ENCODE measurements at regions not wholly inside any gene's neighbourhood (a gene's known extent, or its start where the extent isn't known, plus 50 kb on each side); places are given as distances from the start of the nearest gene placed in this dataset.

GRCh38 chr14:97264516-97265230, 467.5 kb downstream of the VRK1 start:
- no peak overlapping the region for H3K27ac ChIP-seq
- ATAC-seq (ENCODE audit: insufficient number of reproducible peaks, low FRiP score, low read depth): no peak
- no peaks in the 10 kb centered on the region for H3K27me3 ChIP-seq (replicated peaks; ENCODE audit: insufficient read depth)
- H3K4me3 ChIP-seq: no peak overlapping the region
- H3K9me3 ChIP-seq: no peaks in the 10 kb centered on the region
- H3K36me3 ChIP-seq: no peaks in the 10 kb centered on the region
- H3K4me1 ChIP-seq (ENCODE audit: control insufficient read depth in 1 of 2, low read depth in 2 of 2): no peaks in the 10 kb centered on the region
- no peak for DNase-seq (ENCODE audit: low spot score)
- no peak for TF ChIP-seq CTCF (IDR thresholded peaks at IDR 0.05)

- H3K9me3 ChIP-seq: no peaks in the 10 kb centered on the region
- no peak overlapping the region for H3K27ac ChIP-seq
- no peaks in the 10 kb centered on the region for H3K27me3 ChIP-seq (replicated peaks; ENCODE audit: insufficient read depth)
- DNase-seq (ENCODE audit: low spot score): no peak
- ATAC-seq (ENCODE audit: insufficient number of reproducible peaks, low FRiP score, low read depth): no peak
- H3K36me3 ChIP-seq: no peaks in the 10 kb centered on the region
- no peaks in the 10 kb centered on the region for H3K4me1 ChIP-seq (ENCODE audit: control insufficient read depth in 1 of 2, low read depth in 2 of 2)
- no peak for TF ChIP-seq CTCF (IDR thresholded peaks at IDR 0.05)
- no peak overlapping the region for H3K4me3 ChIP-seq
Measured at GRCh38 chr14:97266653-97267052, 469.5 kb downstream of the VRK1 start.

- no peaks in the 10 kb centered on the region for H3K4me1 ChIP-seq (ENCODE audit: control insufficient read depth in 1 of 2, low read depth in 2 of 2)
- DNase-seq (ENCODE audit: low spot score) (no peak), ATAC-seq (ENCODE audit: insufficient number of reproducible peaks, low FRiP score, low read depth) (no peak)
- no peaks in the 10 kb centered on the region for H3K36me3 ChIP-seq
- no peak for TF ChIP-seq CTCF (IDR thresholded peaks at IDR 0.05)
- H3K4me3 ChIP-seq: no peak overlapping the region
- H3K27ac ChIP-seq: no peak overlapping the region
- H3K9me3 ChIP-seq: no peaks in the 10 kb centered on the region
- H3K27me3 ChIP-seq (replicated peaks; ENCODE audit: insufficient read depth): no peaks in the 10 kb centered on the region
Measured at GRCh38 chr14:97267509-97267908, 470.3 kb downstream of the VRK1 start.

DNA sequence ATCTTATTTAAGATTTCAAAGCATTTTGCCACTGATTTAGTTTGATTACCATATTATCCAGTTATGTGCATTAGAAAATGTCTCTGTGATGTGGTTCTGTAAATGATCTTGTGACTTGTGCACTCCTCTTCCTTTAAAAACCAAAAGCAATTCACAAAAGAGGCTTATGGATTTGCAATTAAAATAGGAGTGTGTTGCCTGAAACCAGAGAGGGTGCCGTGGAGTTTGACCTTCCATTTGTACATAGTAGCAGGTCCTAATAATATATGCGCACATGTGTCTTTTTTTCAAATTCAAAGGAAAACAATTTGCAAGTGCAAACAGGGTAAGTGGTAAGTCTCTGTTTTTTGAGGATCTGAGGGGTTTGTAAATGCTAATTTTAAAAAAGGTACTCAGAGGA, 470.9 kb downstream of the VRK1 start:
- no peaks in the 10 kb centered on the region for H3K4me1 ChIP-seq (ENCODE audit: control insufficient read depth in 1 of 2, low read depth in 2 of 2)
- no peaks in the 10 kb centered on the region for H3K9me3 ChIP-seq
- H3K36me3 ChIP-seq: no peaks in the 10 kb centered on the region
- H3K4me3 ChIP-seq: no peak overlapping the region
- ATAC-seq (ENCODE audit: insufficient number of reproducible peaks, low FRiP score, low read depth) (no peak), DNase-seq (ENCODE audit: low spot score) (no peak)
- no peak overlapping the region for H3K27ac ChIP-seq
- no peaks in the 10 kb centered on the region for H3K27me3 ChIP-seq (replicated peaks; ENCODE audit: insufficient read depth)
- TF ChIP-seq CTCF (IDR thresholded peaks at IDR 0.05): no peak

- no peak for TF ChIP-seq CTCF (IDR thresholded peaks at IDR 0.05)
- H3K36me3 ChIP-seq: no peaks in the 10 kb centered on the region
- DNase-seq (ENCODE audit: low spot score): no peak
Measured at GRCh38 chr14:97270308-97270707, 473.1 kb downstream of the VRK1 start.

More at GRCh38 chr14:97270308-97270707, 473.1 kb downstream of the VRK1 start:
- no peak overlapping the region for H3K27ac ChIP-seq
- no peaks in the 10 kb centered on the region for H3K9me3 ChIP-seq
- no peak overlapping the region for H3K4me3 ChIP-seq
- no peaks in the 10 kb centered on the region for H3K27me3 ChIP-seq (replicated peaks; ENCODE audit: insufficient read depth)
- H3K4me1 ChIP-seq (ENCODE audit: control insufficient read depth in 1 of 2, low read depth in 2 of 2): no peaks in the 10 kb centered on the region
- ATAC-seq (ENCODE audit: insufficient number of reproducible peaks, low FRiP score, low read depth): no peak
